SW480 (cell line): ENCODE measurements at regions not wholly inside any gene's neighbourhood (a gene's known extent, or its start where the extent isn't known, plus 50 kb on each side); places are given as distances from the start of the nearest gene placed in this dataset.

Experiments
- DNase-seq: peaks from one replicate; pipeline ENCODE4 v3.0.0-alpha.2; 2016; ENCODE audit warnings: low spot score

DNA sequence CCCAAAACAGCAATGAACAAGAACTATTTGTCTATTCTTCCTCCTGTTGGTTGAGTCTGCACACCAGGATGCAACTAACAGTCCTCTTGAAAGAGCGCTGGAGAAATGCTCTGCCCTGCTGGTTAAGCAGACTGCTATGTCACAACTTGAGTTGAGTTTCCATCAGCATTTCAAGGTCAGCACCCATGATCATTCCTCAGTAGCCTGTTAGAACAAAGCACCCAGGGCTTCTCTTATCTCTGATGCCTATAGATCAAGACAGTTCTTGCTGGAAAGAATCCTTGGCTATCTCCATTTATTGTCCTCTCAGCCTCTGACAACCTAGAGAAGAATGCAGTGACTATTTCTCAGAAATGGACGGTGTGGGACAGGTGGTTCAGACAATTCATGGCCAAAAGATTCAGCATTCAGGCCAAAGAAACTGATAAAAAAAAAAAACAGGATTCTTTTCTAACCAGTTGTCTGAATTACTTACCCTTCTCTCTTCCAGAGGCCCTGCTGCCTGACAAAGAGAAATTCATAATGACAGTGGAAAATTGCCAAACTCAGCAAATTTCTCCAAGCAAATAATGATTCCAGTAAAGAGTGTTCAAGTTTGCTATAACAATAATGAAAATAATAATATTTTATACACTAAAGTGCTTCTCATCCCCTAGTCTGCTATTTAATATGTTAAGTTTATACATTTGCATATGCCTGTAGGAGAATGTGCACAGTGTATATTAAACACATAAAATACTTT lies 306.7 kb downstream of the EMP1 start:
- no peak for DNase-seq

DNA sequence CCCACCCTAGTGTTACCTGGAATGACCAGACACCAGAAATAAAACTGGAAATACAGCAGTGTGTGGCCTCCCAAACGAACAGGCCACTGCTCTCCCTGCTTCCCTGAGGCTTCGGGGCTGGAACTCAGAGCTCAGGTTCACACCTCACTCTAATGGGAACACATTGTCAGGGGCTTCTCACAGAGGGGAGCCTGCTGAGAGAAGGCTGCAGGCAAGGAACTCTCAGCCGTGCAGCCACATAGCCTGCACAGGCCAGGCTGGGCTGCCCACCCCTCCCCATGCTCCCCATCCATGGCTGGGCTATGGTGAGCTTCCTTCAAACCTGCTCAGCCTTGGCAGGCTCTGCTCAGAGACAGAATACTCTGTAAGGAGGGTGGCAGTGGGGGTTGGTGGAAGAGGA lies 302.5 kb downstream of the EMP1 start:
- no peak for DNase-seq

DNA sequence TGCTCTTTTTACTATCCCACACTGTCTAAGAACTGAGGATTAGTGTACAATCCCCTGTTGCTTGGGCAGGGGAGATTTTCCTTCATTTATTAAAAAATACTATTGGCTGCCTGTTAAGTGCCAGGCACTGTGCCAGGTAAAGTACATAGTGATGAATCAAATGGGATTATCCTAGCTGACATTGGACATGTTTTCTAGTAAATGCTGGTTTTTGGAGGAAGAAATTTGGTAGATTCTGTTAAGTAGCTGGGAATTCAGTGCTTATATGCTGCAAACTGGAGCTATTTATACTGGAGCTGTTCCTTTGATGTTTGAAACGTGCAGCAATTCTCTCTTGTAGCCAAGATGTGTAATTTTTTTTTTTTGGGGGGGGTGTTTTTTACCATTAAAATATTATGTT lies 299.6 kb downstream of the EMP1 start:
- DNase-seq, result no peak

DNA sequence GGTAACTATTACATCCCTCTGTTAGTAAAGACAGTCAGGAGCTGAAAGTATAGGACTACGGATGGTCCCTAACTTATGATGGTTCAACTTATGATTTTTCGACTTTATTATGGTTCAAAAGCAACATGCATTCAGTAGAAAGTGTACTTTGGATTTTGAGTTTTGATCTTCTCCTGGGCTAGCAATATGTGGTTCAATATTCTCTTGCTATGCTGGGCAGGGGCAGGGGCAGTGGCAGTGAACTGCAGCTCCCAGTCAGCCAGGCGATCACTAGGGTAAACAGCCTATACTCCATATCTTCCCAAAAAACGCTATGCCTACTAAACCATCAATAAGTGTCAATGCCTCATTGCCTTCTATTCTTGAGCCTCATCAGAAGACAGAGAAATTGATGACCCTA lies 292.7 kb downstream of the EMP1 start:
- no peak for DNase-seq

DNA sequence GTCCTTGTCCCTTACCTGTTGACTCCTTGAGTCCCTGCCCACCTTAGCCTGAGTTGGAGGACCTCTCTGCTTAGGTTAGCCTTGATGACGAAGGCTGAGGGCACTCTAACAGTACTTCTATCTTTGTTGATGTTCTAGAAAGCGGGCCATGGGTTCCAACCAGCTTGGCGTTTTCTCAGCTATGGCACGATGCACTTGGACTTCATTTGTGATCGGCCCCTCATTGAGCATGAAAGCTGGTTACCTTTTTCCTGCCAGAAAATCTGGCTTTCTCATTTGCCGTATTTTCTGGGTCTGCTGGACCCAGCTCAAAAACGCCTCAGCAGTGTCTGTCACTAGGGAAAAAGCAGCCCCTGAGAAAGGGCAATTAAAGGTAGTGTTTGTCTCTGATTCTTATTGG lies 290.8 kb downstream of the EMP1 start:
- no peak for DNase-seq

DNA sequence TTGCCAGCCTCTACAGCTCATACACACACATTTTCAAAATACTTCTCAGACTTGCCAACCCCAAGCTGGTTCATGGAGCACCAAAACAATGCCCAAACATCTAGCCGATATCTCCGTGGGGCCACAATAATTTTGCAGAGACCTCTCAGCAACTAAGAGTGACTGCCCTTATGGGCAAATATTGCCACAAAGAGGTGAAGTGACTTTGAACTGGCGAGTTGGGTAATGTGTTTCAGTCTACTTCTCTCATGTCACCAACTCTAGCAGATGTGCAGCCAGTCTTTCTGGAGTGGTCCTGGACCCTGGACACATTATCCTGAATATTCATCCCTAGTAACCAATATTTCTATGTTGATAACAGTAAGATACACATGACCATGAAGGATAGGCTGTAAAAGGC lies 290.3 kb downstream of the EMP1 start:
- DNase-seq, result no peak

DNA sequence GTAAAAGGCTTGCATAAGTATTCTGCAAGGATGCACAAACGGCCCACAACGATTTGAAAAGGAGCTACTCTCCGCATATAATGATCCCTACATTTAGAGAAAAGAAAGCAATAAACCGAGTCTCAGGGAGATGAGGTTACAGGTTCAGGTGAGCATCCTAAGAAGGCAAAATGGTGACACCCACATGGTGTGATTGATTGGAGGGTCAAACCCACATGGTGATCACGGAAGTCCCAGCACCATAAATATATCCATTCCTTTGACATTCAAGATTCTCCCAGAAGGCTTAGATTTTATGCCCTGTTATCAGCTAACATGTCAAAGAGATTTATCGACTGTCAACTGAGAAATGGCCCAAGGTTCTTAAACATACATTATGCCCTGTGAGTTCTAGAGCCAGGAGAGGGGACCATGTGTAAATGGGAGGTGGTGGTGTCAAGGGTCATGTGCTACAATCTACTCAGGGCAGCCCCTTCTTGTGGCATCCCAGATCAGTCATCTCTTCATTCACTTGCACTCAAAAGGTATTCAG lies 282.2 kb downstream of the EMP1 start:
- no peak for DNase-seq

DNA sequence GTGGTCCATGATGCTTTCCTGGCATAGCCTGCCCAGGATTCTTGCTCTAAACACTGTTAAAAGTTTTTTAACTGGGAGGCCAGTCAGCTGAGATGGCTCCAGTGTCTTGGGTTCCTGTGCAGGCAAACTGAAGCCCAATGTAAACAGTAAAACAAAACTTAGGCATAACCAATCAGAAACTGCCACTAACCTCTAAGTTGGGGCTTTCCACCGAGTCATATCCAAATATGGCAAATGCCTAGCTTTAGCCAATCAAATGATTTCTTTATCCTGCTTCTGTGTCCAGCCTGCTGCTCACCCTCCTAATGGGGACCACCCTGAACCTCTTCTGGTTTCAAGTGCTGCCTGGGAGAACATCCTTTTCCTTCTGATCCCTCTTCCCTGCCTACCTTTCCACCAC lies 277.9 kb downstream of the EMP1 start:
- DNase-seq, result no peak

DNA sequence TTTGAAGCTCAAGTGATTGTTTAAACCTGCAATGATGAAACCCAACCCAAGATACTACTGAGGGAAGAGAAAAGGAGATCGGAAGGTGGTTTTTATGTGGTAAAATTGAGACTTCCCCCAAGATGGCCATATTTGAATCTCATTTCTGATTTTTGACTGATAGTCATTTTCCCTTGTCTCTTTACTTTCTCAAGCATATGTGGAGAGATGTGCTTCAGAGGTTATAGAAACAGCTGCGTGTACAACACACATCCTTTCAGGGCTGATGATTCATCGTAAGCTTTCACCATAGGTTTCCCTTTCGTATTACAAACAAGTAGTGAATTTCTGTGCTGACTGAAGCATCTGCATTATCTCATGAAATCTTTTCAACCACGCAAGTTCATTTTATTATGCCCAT lies 276.2 kb downstream of the EMP1 start:
- DNase-seq, result no peak

DNA sequence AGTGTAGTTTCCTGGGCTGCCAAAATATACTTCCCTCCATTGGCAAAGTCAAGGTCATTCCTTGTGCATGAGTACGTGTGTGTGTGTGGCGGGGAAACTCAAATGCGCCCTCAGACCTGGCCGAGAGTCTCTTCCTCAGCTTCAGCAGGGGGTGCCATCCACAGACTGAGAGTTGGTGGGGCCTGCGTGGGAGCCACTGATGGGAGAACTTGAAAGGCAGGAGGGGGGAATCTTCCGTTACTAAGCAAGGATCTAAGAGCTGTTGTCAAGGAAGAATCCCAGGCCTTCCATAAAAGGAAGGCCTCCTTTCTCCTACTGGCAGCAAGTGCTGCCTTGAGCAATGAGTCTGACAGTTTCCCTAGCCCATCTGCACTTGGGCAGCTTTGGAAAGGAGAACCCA lies 274.9 kb downstream of the EMP1 start:
- DNase-seq, result no peak

DNA sequence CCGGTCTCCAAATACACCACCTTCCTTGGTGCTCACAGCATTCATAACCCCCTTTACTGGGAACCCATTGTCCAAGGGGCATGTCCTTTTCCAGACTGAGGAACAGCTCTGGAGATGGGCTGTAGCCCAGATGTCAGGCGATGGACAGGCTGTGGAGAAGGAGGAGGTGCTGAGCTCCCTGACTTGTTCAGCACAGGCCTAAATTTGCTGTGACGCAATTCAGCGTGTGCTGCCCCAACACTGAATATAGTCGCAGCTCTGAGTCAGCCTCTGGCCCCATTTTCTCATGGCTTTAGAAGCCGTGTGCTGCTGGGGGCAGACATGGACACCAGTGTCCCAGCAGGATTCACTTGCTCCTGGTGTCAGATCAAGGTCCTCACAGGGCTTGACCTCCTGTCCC lies 269.1 kb downstream of the EMP1 start:
- no peak for DNase-seq

DNA sequence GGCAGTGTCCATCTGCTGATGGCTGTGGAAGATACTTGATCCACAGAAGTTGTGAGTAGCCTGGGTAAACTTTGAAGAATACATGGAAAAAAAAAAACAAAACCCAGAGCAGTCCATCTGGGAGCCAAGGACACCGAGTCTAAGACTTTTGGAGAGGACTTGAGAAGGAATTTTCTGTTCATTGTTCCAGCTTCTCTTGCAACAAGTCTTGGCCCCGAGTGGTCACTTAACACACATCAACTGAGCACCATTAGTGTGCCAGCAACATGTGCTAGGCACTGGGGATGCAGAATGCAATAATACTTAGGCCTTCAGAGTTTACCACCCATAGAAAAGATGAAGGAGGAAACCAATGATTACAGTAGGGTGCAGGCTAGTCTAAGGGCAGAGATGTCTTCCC lies 266.7 kb downstream of the EMP1 start:
- no peak for DNase-seq

DNA sequence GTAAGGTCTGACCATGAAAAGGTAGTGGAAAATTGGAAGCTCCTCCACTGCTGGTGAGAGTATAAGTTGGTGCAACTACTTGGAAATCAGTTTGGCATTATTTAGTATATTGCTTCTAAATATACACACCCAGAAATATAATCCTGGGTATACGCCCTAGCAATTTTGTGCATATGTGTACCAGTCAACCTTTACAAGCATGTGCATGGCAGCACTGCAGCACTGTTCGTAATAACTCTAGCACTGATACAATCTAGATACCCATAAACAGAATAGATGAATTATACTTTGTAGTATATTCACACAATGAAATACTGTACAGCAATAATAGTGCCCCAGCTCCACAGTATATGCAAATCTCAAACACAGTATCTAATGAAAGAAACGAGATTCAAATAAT lies 265.9 kb downstream of the EMP1 start:
- no peak for DNase-seq

DNA sequence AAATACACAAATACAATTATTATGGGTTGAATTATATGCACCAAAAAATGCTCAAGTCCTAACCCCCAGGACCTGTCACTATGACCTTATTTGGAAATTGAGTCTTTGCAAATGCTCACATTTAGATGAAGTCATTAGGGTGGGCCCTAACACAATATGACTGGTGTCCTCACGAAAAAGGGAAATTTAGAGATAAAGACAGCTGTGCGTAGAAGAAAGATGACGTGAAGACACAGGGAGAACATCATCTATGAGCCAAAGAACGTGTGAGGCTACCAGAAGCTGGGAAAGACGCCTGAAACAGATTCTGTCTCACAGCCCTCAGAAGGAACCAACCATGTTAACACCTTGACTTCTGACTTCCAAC lies 259.2 kb downstream of the EMP1 start:
- DNase-seq, result no peak

DNA sequence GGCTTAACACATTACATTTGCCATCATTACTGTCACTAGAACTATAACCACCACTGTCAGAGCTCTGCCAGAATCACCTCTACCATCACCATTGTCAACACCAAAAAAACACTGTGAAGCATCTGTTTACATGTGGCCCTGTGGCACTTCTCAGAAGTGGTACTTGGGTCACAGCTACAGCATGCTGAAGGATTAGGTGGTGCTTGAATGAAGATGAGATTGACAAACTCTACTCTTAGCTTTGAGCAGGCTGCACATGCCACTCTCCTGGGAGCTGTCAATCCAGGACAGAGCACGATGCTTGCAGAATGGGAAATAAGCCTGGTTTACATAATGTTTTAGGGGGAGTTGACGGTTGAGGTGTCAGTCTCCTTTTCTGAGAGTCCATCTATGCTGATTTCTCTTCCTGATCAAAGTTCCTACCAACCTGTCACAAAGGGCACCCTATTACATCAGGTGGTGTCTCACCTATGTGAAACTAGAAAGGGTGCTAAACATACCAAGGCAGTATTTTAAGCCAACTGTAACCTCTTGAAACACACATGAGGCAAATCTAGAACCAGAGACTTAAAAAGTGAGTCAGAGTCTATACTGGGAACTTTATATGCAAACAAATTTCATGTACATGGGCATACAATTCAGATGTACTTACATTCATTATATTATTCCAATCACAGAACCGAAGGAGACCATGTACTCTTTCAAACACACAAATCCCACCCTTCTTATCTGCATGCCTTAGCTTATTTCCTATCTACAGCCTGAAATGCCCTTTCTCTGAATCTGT lies 258.7 kb downstream of the EMP1 start:
- no peak for DNase-seq

DNA sequence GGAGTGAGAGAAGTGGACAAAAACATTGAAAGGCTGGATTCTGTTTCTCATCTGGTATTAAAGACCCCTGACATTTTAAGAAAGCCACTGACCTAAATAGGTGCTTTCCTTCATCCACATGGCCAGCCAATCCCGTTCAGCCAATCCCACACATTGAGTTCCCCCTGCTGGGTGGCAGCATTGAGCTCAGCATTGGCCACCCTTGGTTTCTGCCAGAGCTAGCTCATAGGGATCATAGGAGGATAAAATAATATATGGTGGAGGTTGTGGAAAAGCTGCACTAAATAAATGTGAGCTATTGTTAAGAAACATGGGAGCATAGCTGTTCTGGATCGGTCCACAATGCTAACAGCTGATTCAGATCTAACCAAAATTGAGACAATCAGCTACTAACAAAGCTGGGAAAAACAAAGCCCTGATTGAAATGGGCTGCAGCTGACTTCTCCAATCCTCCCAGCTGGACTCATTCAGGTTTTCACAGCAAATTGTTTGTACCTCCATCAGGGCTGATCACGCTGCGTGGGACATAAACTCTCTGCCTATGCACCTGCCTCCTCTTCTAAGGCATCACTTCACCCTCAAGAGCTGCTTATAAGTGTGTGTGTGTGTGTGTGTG lies 256.5 kb downstream of the EMP1 start:
- DNase-seq, result no peak

DNA sequence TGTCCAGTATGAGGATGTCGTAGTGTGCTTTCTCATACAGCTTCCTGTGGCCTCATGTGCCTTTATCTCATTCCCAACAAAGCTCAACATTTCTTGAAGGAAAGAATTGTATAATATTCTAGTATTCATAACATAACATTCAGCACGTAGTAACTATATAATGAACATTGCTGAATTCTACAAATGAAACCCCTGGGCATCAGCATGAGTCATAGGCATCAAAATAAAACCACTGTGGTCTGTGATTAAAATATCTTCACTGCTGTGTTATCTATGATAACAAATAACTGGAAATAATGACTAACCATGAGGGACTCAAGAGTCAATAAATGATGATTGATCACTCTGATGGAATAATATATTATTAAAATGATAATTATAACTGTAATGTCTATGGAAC lies 255.2 kb downstream of the EMP1 start:
- DNase-seq, result no peak

DNA sequence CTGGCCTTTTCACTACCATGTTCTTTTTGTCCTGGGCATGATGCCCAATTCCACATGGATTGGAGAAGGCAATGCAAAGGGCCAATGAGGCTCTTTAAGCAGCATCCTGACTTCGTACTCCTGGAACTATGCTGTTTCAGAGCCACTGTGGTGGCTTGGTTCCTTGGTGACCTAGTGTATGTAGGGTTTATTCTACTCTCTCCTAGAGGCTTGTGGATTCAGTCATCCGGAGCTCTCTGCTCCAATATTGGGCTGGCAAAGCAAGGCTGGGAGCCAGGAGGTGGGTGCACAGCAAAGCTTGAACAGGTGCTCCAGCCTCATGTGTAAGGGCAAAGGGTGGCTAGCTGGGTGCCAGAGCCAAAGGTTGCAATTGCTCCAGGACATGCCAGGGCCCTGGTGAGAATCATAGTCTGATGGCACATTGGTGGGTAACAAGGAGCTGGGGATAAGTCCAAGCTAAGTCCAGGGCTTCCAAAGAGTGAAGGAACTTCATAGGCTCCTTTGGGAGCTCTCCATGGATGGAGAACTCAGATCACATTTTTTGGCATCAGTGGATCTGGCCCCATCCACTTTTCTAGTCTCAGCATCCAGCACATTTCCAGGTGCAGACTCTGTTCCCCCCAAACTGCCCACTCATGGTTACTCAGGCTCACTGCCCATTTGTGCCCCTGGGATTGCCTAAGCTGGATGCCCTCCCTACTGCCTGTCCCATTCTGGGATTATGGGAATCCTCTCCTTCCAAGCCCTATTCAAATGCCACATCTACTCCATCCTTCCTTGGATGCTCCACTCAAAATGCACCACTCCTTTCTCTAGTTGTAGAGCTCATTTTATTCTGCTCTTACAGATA lies 253.9 kb downstream of the EMP1 start:
- no peak for DNase-seq

DNA sequence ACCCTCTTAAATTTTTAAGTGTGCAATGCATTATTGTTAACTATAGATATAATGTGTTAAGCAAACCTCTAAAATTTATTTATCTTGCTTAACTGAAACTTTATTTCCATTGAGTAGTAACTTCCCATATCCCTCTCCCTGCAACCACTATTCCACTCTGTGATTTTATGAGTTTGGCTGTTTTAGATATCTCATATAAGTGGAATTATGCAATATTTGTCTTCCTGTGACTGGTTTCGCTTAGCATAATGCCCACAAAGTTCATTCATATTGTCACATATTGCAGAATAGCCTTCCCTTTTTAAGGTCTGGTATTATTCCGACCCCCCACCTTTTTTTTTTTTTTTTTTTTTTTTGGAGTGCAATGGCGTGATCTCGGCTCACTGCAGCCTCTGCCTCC lies 247.6 kb downstream of the EMP1 start:
- DNase-seq, result no peak

DNA sequence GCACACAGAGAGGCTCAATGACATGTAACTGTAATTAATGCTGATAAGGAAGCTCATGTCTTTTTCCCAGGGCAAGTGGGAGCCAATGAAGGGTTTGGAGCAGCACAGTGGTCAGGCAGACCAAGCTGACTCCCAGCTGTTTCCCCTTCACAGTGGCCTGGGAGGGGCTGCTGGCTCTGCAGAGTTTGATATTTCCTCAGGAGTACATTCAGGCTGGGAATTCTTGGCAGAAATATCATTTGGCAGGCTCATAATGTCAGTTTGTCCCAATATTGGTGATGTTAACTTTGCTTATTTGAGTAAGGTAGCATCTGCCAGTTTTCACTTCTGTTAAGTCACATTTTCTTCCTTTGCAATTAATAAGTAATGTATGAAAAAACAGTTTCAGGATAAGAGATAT lies 247.0 kb downstream of the EMP1 start:
- no peak for DNase-seq

DNA sequence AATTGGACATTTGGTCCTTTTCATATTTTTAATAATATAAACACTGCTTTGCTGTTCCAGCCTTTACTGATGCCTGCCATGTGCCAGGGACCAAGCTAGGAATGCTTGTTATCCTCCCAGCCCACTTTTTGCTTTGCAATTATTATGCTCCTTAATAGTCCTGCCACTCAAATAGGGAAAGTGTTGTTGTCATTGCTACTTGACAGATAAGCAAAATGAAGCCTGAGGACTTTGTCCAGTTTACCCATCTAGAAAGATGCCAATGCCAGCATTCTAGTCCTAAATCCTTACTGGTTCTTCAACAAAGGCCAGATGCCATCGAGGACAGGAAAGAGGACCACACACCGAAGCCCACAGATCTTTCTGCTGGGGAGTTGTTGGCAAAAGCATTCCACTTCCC lies 246.5 kb downstream of the EMP1 start:
- no peak for DNase-seq

DNA sequence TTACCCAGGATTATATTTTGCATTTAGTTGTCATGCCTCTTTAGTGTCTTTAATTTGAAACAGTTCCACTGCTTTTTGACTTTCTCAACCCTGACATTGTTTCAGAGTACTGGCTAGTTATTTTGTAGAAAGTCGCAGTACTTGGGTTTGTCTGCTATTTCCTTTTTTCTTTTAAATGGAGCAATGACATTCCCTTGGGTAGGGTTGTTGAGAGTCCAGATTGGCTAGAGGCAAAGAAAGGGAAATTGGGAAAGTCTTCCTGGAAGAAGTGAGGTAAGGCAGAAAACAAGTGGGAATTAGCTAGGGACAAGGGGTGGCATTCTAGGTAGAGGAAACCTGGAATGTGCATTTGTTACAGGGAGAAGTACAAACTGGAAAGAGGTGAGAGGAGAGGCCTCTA lies 245.9 kb downstream of the EMP1 start:
- no peak for DNase-seq
